Smooth muscle cell (in vitro differentiated cells): ENCODE measurements at regions not wholly inside any gene's neighbourhood (a gene's known extent, or its start where the extent isn't known, plus 50 kb on each side); places are given as distances from the start of the nearest gene placed in this dataset.

Experiments used
- DNase-seq: peaks from one replicate; lab custom pipeline; 2025; ENCODE audit not compliant: unreplicated experiment; lab: John Stamatoyannopoulos, UW
- H2AFZ ChIP-seq: fragments of 200-600 bp; sonication (generic); 2 replicates; pipeline ENCODE4 v1.6.0; 2016; ENCODE audit warnings: antibody characterized with exemption, low read depth, mild to moderate bottlenecking
- H3F3A ChIP-seq: fragments of 200-600 bp; sonication (generic); 2 replicates; pipeline ENCODE4 v1.6.0; 2017; ENCODE audit warnings: antibody characterized with exemption, low read depth
- H3K27ac ChIP-seq: fragments of 200-600 bp; sonication (generic); 2 replicates; pipeline ENCODE4 v1.5.1; 2016; ENCODE audit warnings: low read depth, mild to moderate bottlenecking
- H3K27me3 ChIP-seq: fragments of 200-600 bp; sonication (generic); 2 replicates; pipeline ENCODE4 v1.6.1; 2016; ENCODE audit warnings: low read depth, mild to moderate bottlenecking
- H3K36me3 ChIP-seq: fragments of 200-600 bp; sonication (generic); 2 replicates; pipeline ENCODE4 v1.5.1; 2016; ENCODE audit warnings: low read depth
- H3K4me1 ChIP-seq: fragments of 200-600 bp; sonication (generic); 2 replicates; pipeline ENCODE4 v1.5.1; 2016; ENCODE audit warnings: low read depth
- H3K4me2 ChIP-seq: fragments of 200-600 bp; sonication (generic); 2 replicates; pipeline ENCODE4 v1.6.0; 2016; ENCODE audit warnings: mild to moderate bottlenecking
- H3K4me3 ChIP-seq: fragments of 200-600 bp; sonication (generic); 2 replicates; pipeline ENCODE4 v1.5.1; 2016; ENCODE audit warnings: mild to moderate bottlenecking
- H3K79me2 ChIP-seq: fragments of 200-600 bp; sonication (generic); 2 replicates; pipeline ENCODE4 v1.6.0; 2016; ENCODE audit warnings: low read depth, mild to moderate bottlenecking
- H3K9ac ChIP-seq: fragments of 200-600 bp; sonication (generic); 2 replicates; pipeline ENCODE4 v1.6.0; 2016; ENCODE audit warnings: low read depth
- H3K9me3 ChIP-seq: fragments of 200-600 bp; sonication (generic); replicated peaks from 2 replicates; pipeline ENCODE4 v1.5.1; 2016; ENCODE audit warnings: low read depth
- H4K20me1 ChIP-seq: fragments of 200-600 bp; sonication (generic); 2 replicates; pipeline ENCODE4 v1.6.0; 2016; ENCODE audit warnings: low read depth
- CTCF ChIP-seq: fragments of 200-600 bp; sonication (generic); IDR thresholded peaks from 2 replicates; pipeline ENCODE4 v1.5.1; 2017; ENCODE audit warnings: borderline replicate concordance, mild to moderate bottlenecking, antibody characterized with exemption; ENCODE audit not compliant: insufficient read depth, poor library complexity, severe bottlenecking
- WGBS: methylation state at CpG from one replicate; pipeline ENCODE4 v1.1.7; 2016; ENCODE audit warnings: low lambda C conversion rate; 5-methylcytosine and 5-hydroxymethylcytosine counted together

GRCh38 chr11:45062115-45062514 is 84.3 kb upstream of the PRDM11 start:
- 82% methylated on average over 3 of the region's 3 CpGs for WGBS
- peaks cover 6% of the 10 kb centered on the region for H3K4me1 ChIP-seq
- H2AFZ ChIP-seq: no peak overlapping the region
- H3K4me2 ChIP-seq: no peak overlapping the region
- no peaks in the 10 kb centered on the region for H3K9me3 ChIP-seq
- no peak overlapping the region for H3K27ac ChIP-seq
- no peaks in the 10 kb centered on the region for H3K27me3 ChIP-seq
- H3F3A ChIP-seq: no peaks in the 10 kb centered on the region
- no peaks in the 10 kb centered on the region for H3K36me3 ChIP-seq
- H3K9ac ChIP-seq: no peak overlapping the region
- H3K4me3 ChIP-seq: no peak overlapping the region
- H4K20me1 ChIP-seq: no peaks in the 10 kb centered on the region
- no peaks in the 10 kb centered on the region for H3K79me2 ChIP-seq
- TF ChIP-seq CTCF: no peak
- no peak for DNase-seq

GRCh38 chr11:45062974-45063635 is 83.3 kb upstream of the PRDM11 start:
- Histone ChIP-seq H2AFZ (no peak overlapping the region), H4K20me1 (no peaks in the 10 kb centered on the region), H3K36me3 (no peaks in the 10 kb centered on the region), H3K4me2 (no peak overlapping the region), H3K27ac (no peak overlapping the region), H3K9me3 (no peaks in the 10 kb centered on the region), H3K4me3 (no peak overlapping the region), H3K79me2 (no peaks in the 10 kb centered on the region), H3F3A (no peaks in the 10 kb centered on the region), H3K9ac (no peak overlapping the region), H3K27me3 (no peaks in the 10 kb centered on the region), H3K4me1 (no peaks in the 10 kb centered on the region)
- TF ChIP-seq CTCF: no peak
- no peak for DNase-seq
- 93% methylated on average over 6 of the region's 6 CpGs for WGBS

GRCh38 chr11:45063669-45064068 is 82.8 kb upstream of the PRDM11 start:
- Histone ChIP-seq H3K4me1 (no peaks in the 10 kb centered on the region), H3K4me3 (no peak overlapping the region), H4K20me1 (no peaks in the 10 kb centered on the region), H3F3A (no peaks in the 10 kb centered on the region), H2AFZ (no peak overlapping the region), H3K9me3 (no peaks in the 10 kb centered on the region), H3K27me3 (no peaks in the 10 kb centered on the region), H3K4me2 (no peak overlapping the region), H3K9ac (no peak overlapping the region), H3K27ac (no peak overlapping the region), H3K36me3 (no peaks in the 10 kb centered on the region), H3K79me2 (no peaks in the 10 kb centered on the region)
- no peak for DNase-seq
- WGBS: 93% methylated on average over 1 of the region's 1 CpG
- TF ChIP-seq CTCF: no peak

- Histone ChIP-seq H3F3A (no peaks in the 10 kb centered on the region), H3K27me3 (peaks cover 14% of the 10 kb centered on the region)
Measured at GRCh38 chr11:45067966-45068365, 78.5 kb upstream of the PRDM11 start.

More at GRCh38 chr11:45067966-45068365, 78.5 kb upstream of the PRDM11 start:
- H4K20me1 ChIP-seq: no peaks in the 10 kb centered on the region
- DNase-seq: no peak
- no peak overlapping the region for H3K9ac ChIP-seq
- H3K9me3 ChIP-seq: no peaks in the 10 kb centered on the region
- no peak overlapping the region for H3K4me3 ChIP-seq
- H3K27ac ChIP-seq: no peak overlapping the region
- no peak for TF ChIP-seq CTCF
- no peak overlapping the region for H2AFZ ChIP-seq
- H3K4me1 ChIP-seq: no peaks in the 10 kb centered on the region
- WGBS: 91% methylated on average over 1 of the region's 1 CpG
- no peaks in the 10 kb centered on the region for H3K36me3 ChIP-seq
- H3K79me2 ChIP-seq: no peaks in the 10 kb centered on the region
- no peak overlapping the region for H3K4me2 ChIP-seq
